ENCODE measurements at regions not wholly inside any gene's neighbourhood (a gene's known extent, or its start where the extent isn't known, plus 50 kb on each side); places are given as distances from the start of the nearest gene placed in this dataset.

- no peak for DNase-seq (ENCODE audit: low spot score in 2 of 2)
These were observed 120.1 kb upstream of the THBS1 start for GRCh38 chr15:39460748-39461147.

GRCh38 chr15:39461536-39462130 is 119.2 kb upstream of the THBS1 start:
- no peak overlapping the region for H3K4me3 Mint-ChIP-seq
- no peaks in the 10 kb centered on the region for H3K4me1 Mint-ChIP-seq
- DNase-seq (ENCODE audit: low spot score in 2 of 2) (no peak), ATAC-seq (no peak)
- no peaks in the 10 kb centered on the region for H3K36me3 Mint-ChIP-seq
- H3K27ac Mint-ChIP-seq: no peak overlapping the region
- H3K9me3 Mint-ChIP-seq: no peaks in the 10 kb centered on the region

More at GRCh38 chr15:39460748-39461147, 120.1 kb upstream of the THBS1 start:
- H3K4me3 Mint-ChIP-seq: no peak overlapping the region
- H3K4me1 Mint-ChIP-seq: no peaks in the 10 kb centered on the region
- no peaks in the 10 kb centered on the region for H3K9me3 Mint-ChIP-seq
- H3K27ac Mint-ChIP-seq: no peak overlapping the region
- no peaks in the 10 kb centered on the region for H3K36me3 Mint-ChIP-seq
- ATAC-seq: no peak

- Mint-ChIP-seq H3K4me3 (no peak overlapping the region), H3K27ac (no peak overlapping the region), H3K4me1 (no peaks in the 10 kb centered on the region), H3K36me3 (no peaks in the 10 kb centered on the region), H3K9me3 (no peaks in the 10 kb centered on the region)
- DNase-seq (ENCODE audit: low spot score in 2 of 2): no peak
- ATAC-seq: no peak
These were observed 118.2 kb upstream of the THBS1 start for GRCh38 chr15:39462691-39463090.

- Mint-ChIP-seq H3K27ac (no peak overlapping the region), H3K4me1 (no peaks in the 10 kb centered on the region), H3K9me3 (no peaks in the 10 kb centered on the region), H3K36me3 (no peaks in the 10 kb centered on the region), H3K4me3 (no peak overlapping the region)
- no peak for ATAC-seq
- no peak for DNase-seq (ENCODE audit: low spot score in 2 of 2)
These were observed 114.8 kb upstream of the THBS1 start for GRCh38 chr15:39465843-39466749.

- Mint-ChIP-seq H3K4me3 (no peak overlapping the region), H3K9me3 (no peaks in the 10 kb centered on the region), H3K4me1 (no peaks in the 10 kb centered on the region), H3K27ac (no peak overlapping the region), H3K36me3 (no peaks in the 10 kb centered on the region)
- ATAC-seq (no peak), DNase-seq (ENCODE audit: low spot score in 2 of 2) (no peak)
These were observed 114.2 kb upstream of the THBS1 start for GRCh38 chr15:39466750-39467105.

- H3K4me1 Mint-ChIP-seq: no peaks in the 10 kb centered on the region
- no peaks in the 10 kb centered on the region for H3K9me3 Mint-ChIP-seq
- H3K36me3 Mint-ChIP-seq: no peaks in the 10 kb centered on the region
- H3K27ac Mint-ChIP-seq: no peak overlapping the region
- ATAC-seq (no peak), DNase-seq (ENCODE audit: low spot score in 2 of 2) (no peak)
- H3K4me3 Mint-ChIP-seq: no peak overlapping the region
These were observed 112.5 kb upstream of the THBS1 start for GRCh38 chr15:39468331-39468730.

- ATAC-seq (no peak), DNase-seq (ENCODE audit: low spot score in 2 of 2) (no peak)
- no peaks in the 10 kb centered on the region for H3K9me3 Mint-ChIP-seq
- H3K36me3 Mint-ChIP-seq: no peaks in the 10 kb centered on the region
- H3K27ac Mint-ChIP-seq: no peak overlapping the region
- no peaks in the 10 kb centered on the region for H3K4me1 Mint-ChIP-seq
- H3K4me3 Mint-ChIP-seq: no peak overlapping the region
These were observed 112.1 kb upstream of the THBS1 start for GRCh38 chr15:39468828-39469227.

GRCh38 chr15:39471785-39472574 is 108.9 kb upstream of the THBS1 start:
- no peaks in the 10 kb centered on the region for H3K9me3 Mint-ChIP-seq
- no peaks in the 10 kb centered on the region for H3K4me1 Mint-ChIP-seq
- H3K27ac Mint-ChIP-seq: no peak overlapping the region
- no peak overlapping the region for H3K4me3 Mint-ChIP-seq
- DNase-seq (ENCODE audit: low spot score in 2 of 2) (no peak), ATAC-seq (no peak)
- no peaks in the 10 kb centered on the region for H3K36me3 Mint-ChIP-seq

- ATAC-seq: no peak
- no peak for DNase-seq (ENCODE audit: low spot score in 2 of 2)
- Mint-ChIP-seq H3K36me3 (no peaks in the 10 kb centered on the region), H3K9me3 (no peaks in the 10 kb centered on the region), H3K4me1 (no peaks in the 10 kb centered on the region), H3K4me3 (no peak overlapping the region), H3K27ac (no peak overlapping the region)
These were observed 108.1 kb upstream of the THBS1 start for GRCh38 chr15:39472621-39473297.

GRCh38 chr15:39473298-39473947 is 107.5 kb upstream of the THBS1 start:
- H3K36me3 Mint-ChIP-seq: no peaks in the 10 kb centered on the region
- DNase-seq (ENCODE audit: low spot score in 2 of 2): no peak
- H3K27ac Mint-ChIP-seq: no peak overlapping the region
- no peaks in the 10 kb centered on the region for H3K4me1 Mint-ChIP-seq
- H3K9me3 Mint-ChIP-seq: no peaks in the 10 kb centered on the region
- no peak for ATAC-seq
- no peak overlapping the region for H3K4me3 Mint-ChIP-seq

GRCh38 chr15:39474657-39475056 is 106.2 kb upstream of the THBS1 start:
- Mint-ChIP-seq H3K4me1 (no peaks in the 10 kb centered on the region), H3K9me3 (no peaks in the 10 kb centered on the region), H3K27ac (no peak overlapping the region), H3K4me3 (no peak overlapping the region), H3K36me3 (no peaks in the 10 kb centered on the region)
- DNase-seq (ENCODE audit: low spot score in 2 of 2) (no peak), ATAC-seq (no peak)

GRCh38 chr15:39478996-39479395 is 101.9 kb upstream of the THBS1 start:
- ATAC-seq (no peak), DNase-seq (ENCODE audit: low spot score in 2 of 2) (no peak)
- H3K9me3 Mint-ChIP-seq: no peaks in the 10 kb centered on the region
- H3K27ac Mint-ChIP-seq: no peak overlapping the region
- no peaks in the 10 kb centered on the region for H3K4me1 Mint-ChIP-seq
- no peak overlapping the region for H3K4me3 Mint-ChIP-seq
- H3K36me3 Mint-ChIP-seq: no peaks in the 10 kb centered on the region

GRCh38 chr15:39479911-39480310 is 101.0 kb upstream of the THBS1 start:
- peak; percentile 83 for ATAC-seq

GRCh38 chr15:39482459-39482858 is 98.4 kb upstream of the THBS1 start:
- H3K27ac Mint-ChIP-seq: no peak overlapping the region
- no peak for ATAC-seq

More at GRCh38 chr15:39479911-39480310, 101.0 kb upstream of the THBS1 start:
- no peak for DNase-seq (ENCODE audit: low spot score in 2 of 2)
- Mint-ChIP-seq H3K4me1 (no peaks in the 10 kb centered on the region), H3K4me3 (no peak overlapping the region), H3K27ac (no peak overlapping the region), H3K9me3 (no peaks in the 10 kb centered on the region), H3K36me3 (no peaks in the 10 kb centered on the region)

More at GRCh38 chr15:39482459-39482858, 98.4 kb upstream of the THBS1 start:
- Mint-ChIP-seq H3K36me3 (no peaks in the 10 kb centered on the region), H3K9me3 (no peaks in the 10 kb centered on the region), H3K4me3 (no peak overlapping the region), H3K4me1 (no peaks in the 10 kb centered on the region)
- no peak for DNase-seq (ENCODE audit: low spot score in 2 of 2)

Measured in stimulated activated effector memory CD8-positive, alpha-beta T cell treated with anti-CD3 and anti-CD28 coated beads, Interleukin-12 subunit alpha, Interleukin-12 subunit beta, amount 100 ng/mL, for 72 hours (primary cell).